Activated CD8-positive, alpha-beta T cell treated with anti-CD3 and anti-CD28 coated beads for 36 hours (primary cell): ENCODE measurements at regions not wholly inside any gene's neighbourhood (a gene's known extent, or its start where the extent isn't known, plus 50 kb on each side); places are given as distances from the start of the nearest gene placed in this dataset.
"Not testable (repeated sequence)": the region's sequence is repeated elsewhere in the genome, so short reads cannot be mapped to it uniquely, and the experiment has no call there.

Experiments
- ATAC-seq: fragments of 200-7000 bp; cut with Tn5 transposase; one replicate; pipeline ENCODE4 v1.10.0; 2021; ENCODE audit warnings: mild to moderate bottlenecking, moderate library complexity
- CTCF ChIA-PET: fragments of 350-600 bp; sonication (Branson Sonifier 250); formaldehyde crosslinking; loops from one replicate; lab custom pipeline; 2021; ENCODE audit warnings: antibody characterized with exemption; lab: Charles Lee
- POLR2A ChIA-PET: fragments of 350-600 bp; sonication (Branson Sonifier 250); formaldehyde crosslinking; loops from one replicate; lab custom pipeline; 2021; ENCODE audit warnings: antibody characterized with exemption; lab: Charles Lee
- DNase-seq: peaks from one replicate; pipeline ENCODE4 v3.0.0-alpha.2; 2020
- H3K27ac Mint-ChIP-seq: one replicate; pipeline ENCODE4 v1.8.0; 2021; ENCODE audit warnings: mild to moderate bottlenecking, mixed read lengths
- H3K27me3 Mint-ChIP-seq: one replicate; pipeline ENCODE4 v1.8.0; 2021; ENCODE audit warnings: mixed read lengths
- H3K36me3 Mint-ChIP-seq: one replicate; pipeline ENCODE4 v1.8.0; 2021; ENCODE audit warnings: low read depth, mixed read lengths
- H3K4me1 Mint-ChIP-seq: one replicate; pipeline ENCODE4 v1.8.0; 2021; ENCODE audit warnings: low read depth, mixed read lengths
- H3K4me3 Mint-ChIP-seq: one replicate; pipeline ENCODE4 v1.8.0; 2021; ENCODE audit warnings: mild to moderate bottlenecking, moderate library complexity, mixed read lengths
- H3K9me3 Mint-ChIP-seq: one replicate; pipeline ENCODE4 v1.8.0; 2021; ENCODE audit warnings: mixed read lengths
- intact Hi-C: fragments of 100-400 bp; cut with micrococcal nuclease; formaldehyde crosslinking; loops from one replicate; pipeline ENCODE4 v1.10.0; 2022
- TF ChIP-seq, protein P1 (sequence below): fragments of 200-600 bp; IDR thresholded peaks from one replicate; pipeline ENCODE4 v1.8.0; 2022; ENCODE audit warnings: antibody characterized with exemption, mild to moderate bottlenecking

DNA sequence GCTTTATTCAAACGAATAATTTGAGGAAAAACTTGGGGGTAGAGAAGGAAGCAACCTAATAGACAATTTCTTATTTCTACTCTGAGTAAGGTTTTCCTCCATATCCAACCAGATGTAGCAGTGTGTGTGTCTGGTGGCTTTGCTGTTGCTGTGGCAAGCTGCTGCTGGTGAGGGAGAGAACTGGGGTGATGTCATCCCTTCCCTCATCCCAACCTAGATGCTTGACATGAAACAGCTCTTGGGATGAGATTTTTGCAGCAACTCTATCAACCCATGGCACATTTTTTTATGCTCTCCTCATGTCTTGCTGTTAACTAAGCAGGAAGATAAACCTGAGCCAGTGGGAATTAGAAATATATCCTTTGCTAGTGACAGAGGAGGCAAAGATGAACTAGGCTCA is 135.8 kb downstream of the PCSK1 start:
- H3K4me1 Mint-ChIP-seq, result no peaks in the 10 kb centered on the region
- POLR2A ChIA-PET, result no interaction called here
- DNase-seq (no peak), ATAC-seq (no peak)
- peaks cover 2% of the 10 kb centered on the region for H3K27me3 Mint-ChIP-seq
- intact Hi-C loops, result no loop called here
- TF ChIP-seq, protein P1, sequence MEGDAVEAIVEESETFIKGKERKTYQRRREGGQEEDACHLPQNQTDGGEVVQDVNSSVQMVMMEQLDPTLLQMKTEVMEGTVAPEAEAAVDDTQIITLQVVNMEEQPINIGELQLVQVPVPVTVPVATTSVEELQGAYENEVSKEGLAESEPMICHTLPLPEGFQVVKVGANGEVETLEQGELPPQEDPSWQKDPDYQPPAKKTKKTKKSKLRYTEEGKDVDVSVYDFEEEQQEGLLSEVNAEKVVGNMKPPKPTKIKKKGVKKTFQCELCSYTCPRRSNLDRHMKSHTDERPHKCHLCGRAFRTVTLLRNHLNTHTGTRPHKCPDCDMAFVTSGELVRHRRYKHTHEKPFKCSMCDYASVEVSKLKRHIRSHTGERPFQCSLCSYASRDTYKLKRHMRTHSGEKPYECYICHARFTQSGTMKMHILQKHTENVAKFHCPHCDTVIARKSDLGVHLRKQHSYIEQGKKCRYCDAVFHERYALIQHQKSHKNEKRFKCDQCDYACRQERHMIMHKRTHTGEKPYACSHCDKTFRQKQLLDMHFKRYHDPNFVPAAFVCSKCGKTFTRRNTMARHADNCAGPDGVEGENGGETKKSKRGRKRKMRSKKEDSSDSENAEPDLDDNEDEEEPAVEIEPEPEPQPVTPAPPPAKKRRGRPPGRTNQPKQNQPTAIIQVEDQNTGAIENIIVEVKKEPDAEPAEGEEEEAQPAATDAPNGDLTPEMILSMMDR, result no peak
- peaks cover under 1% of the 10 kb centered on the region for H3K9me3 Mint-ChIP-seq
- no peaks in the 10 kb centered on the region for H3K36me3 Mint-ChIP-seq
- CTCF ChIA-PET, result interaction anchor here (0.8 kb wide), 1 partner anchor 39 kb away, joined by 3 read pairs; no protein-coding TSS in a partner anchor
- no peak overlapping the region for H3K4me3 Mint-ChIP-seq
- no peak overlapping the region for H3K27ac Mint-ChIP-seq

DNA sequence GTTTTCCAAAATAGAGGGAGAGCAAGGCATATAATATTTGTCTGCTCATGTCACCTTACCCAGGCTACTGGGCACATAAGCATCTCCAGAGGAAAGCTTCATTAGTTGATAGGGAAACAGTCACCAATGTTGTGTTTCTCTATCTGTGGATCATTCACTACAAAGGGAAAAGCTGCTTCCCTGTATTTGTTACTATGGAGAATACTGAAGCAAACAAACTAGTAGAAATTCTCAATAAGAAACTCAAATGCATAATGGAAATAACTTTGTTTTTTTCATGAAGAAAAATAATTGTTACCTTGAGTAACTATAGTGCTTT is 138.2 kb downstream of the PCSK1 start:
- CTCF ChIA-PET, result interaction anchor here (1.5 kb wide), 1 partner anchor 42 kb away, joined by 4 read pairs; no protein-coding TSS in a partner anchor
- ATAC-seq, result no peak
- intact Hi-C loops, result no loop called here

DNA sequence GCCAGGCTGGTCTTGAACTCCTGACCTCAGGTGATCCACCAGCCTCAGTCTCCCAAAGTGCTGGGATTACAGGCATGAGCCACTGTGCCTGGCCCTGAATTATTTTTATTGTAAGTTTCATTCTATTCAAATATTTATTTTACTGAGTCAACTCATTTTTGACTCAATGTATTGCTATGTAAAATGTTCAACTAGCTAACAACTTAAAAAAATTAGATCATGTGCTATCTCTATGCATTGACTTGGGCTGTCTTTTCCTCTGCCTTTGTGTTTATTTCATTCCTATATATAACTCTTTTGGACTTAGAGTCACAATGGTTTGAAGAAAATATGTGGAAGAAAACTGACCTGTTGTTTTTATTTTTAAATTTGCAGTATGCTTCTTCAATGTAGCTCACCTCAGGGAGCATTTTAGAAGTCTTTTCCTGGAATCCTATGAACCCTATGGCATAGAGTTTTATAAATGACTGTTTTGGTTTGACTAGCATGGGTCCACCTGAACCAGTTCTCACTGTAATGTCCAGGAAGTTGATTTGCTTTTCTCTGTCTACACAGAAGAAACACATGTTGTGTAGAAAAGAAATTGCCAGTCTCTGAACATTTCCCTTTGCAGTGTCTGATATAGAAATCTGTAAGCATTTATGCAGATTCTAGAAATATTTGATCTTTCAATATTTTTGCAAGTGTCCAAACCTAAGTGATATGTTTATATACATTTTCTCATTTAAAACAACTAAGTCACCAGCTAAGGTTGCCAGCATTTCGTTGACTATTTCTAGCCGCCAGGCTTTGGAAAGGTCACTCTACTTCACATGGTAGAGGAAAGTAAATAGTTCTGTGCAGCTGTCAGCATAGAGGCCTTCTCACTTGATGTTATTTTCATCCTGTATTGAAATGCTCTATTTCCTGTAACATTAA is 138.8 kb downstream of the PCSK1 start:
- intact Hi-C loops, result no loop called here
- Mint-ChIP-seq H3K4me1 (peaks cover 3% of the 10 kb centered on the region), H3K27me3 (peaks cover 9% of the 10 kb centered on the region), H3K9me3 (peaks cover 10% of the 10 kb centered on the region), H3K4me3 (no peak overlapping the region), H3K27ac (no peak overlapping the region), H3K36me3 (no peaks in the 10 kb centered on the region)
- TF ChIP-seq, protein P1, result no peak
- POLR2A ChIA-PET, result no interaction called here
- DNase-seq (no peak), ATAC-seq (no peak)
- CTCF ChIA-PET, result interaction anchor here (1.5 kb wide), 1 partner anchor 43 kb away, joined by 4 read pairs; no protein-coding TSS in a partner anchor

More for the DNA sequence above, 138.2 kb downstream of the PCSK1 start:
- Mint-ChIP-seq H3K36me3 (no peaks in the 10 kb centered on the region), H3K27me3 (peaks cover 6% of the 10 kb centered on the region), H3K4me3 (no peak overlapping the region), H3K27ac (no peak overlapping the region), H3K9me3 (peaks cover 6% of the 10 kb centered on the region), H3K4me1 (no peaks in the 10 kb centered on the region)
- TF ChIP-seq, protein P1, result no peak
- no peak for DNase-seq
- POLR2A ChIA-PET, result no interaction called here

DNA sequence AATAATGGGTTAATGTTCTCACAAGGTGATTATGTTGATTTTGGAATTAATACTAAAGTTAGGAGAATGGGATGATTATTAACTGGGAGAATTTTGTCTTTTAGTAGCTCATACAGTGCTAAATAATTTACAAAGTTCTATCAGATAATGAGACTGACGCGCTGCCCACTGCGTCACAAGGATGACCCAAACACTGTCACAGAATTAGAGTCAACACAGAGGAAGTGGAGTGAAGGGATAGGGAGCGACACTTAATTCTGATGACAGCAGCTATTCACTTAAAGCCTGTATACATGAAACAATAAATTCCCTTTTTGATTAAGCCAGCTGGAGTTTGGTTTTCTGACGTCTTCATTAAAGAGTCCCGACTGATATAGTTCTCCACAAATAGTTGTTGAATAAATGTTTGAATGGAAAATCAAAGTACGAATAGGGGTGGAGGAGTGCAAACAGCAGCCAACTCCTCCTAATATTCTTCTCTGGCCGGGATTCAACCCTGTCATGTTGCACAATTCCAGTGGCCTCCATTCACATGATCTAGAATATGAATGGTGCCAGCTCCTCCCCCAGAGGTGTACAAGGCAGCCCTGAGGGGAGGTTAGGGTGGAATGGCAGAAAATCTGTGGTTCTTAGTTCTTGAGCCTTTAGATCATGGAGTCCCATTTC is 140.3 kb downstream of the PCSK1 start:
- Mint-ChIP-seq H3K9me3 (peaks cover 11% of the 10 kb centered on the region), H3K4me1 (peaks cover 4% of the 10 kb centered on the region), H3K27me3 (peaks cover 9% of the 10 kb centered on the region), H3K36me3 (no peaks in the 10 kb centered on the region), H3K27ac (no peak overlapping the region), H3K4me3 (no peak overlapping the region)
- ChIA-PET POLR2A (no interaction called here), CTCF (interaction anchor here (3.5 kb wide), 1 partner anchor 44 kb away, joined by 12 read pairs; no protein-coding TSS in a partner anchor)
- DNase-seq (no peak), ATAC-seq (no peak)
- intact Hi-C loops, result no loop called here
- TF ChIP-seq, protein P1, result no peak

DNA sequence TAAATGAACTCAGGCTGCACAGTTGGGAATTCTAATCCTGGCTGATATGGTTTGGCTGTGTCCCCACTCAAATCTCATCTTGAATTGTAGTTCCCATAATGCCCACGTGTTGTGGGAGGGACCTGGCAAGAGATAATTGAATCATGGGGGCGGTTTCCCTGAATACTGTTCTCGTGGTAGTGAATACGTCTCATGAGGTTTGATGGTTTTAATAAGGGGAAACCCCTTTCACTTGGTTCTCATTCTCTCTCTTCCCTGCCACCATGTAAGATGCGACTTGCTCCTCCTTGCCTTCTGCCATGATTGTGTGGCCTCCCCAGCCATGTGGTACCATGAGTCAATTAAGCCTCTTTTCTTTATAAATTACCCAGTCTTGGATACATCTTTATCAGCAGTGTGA is 143.8 kb downstream of the PCSK1 start:
- H3K27me3 Mint-ChIP-seq, result peaks cover 12% of the 10 kb centered on the region
- H3K4me1 Mint-ChIP-seq, H3K36me3 Mint-ChIP-seq, intact Hi-C loops, H3K4me3 Mint-ChIP-seq, POLR2A ChIA-PET, CTCF ChIA-PET, H3K27ac Mint-ChIP-seq: not testable (repeated sequence)
- peaks cover 11% of the 10 kb centered on the region for H3K9me3 Mint-ChIP-seq
- peak; percentile 34 for ATAC-seq
- DNase-seq, result peak; percentile 31
